AG09309 (cell line): ENCODE measurements at regions not wholly inside any gene's neighbourhood (a gene's known extent, or its start where the extent isn't known, plus 50 kb on each side); places are given as distances from the start of the nearest gene placed in this dataset.

Experiments used
- DNase-seq: peaks from one replicate; pipeline ENCODE4 v3.0.0-alpha.2; 2010; ENCODE audit warnings: low read depth
- H3K4me3 ChIP-seq: 2 replicates; pipeline ENCODE4 v1.5.1; 2011; ENCODE audit warnings: mild to moderate bottlenecking, low read depth, low read length, moderate library complexity; ENCODE audit not compliant: control insufficient read depth
- TF ChIP-seq, protein P1 (sequence below): IDR thresholded peaks from 2 replicates; pipeline ENCODE4 v1.5.1; 2011; ENCODE audit warnings: mild to moderate bottlenecking, low read depth, low read length, inconsistent platforms; ENCODE audit not compliant: insufficient read depth, control insufficient read depth; ENCODE audit errors: missing control alignments

GRCh38 chr6:88232753-88233152 is 66.6 kb upstream of the CNR1 start:
- DNase-seq, result no peak
- TF ChIP-seq, protein P1, sequence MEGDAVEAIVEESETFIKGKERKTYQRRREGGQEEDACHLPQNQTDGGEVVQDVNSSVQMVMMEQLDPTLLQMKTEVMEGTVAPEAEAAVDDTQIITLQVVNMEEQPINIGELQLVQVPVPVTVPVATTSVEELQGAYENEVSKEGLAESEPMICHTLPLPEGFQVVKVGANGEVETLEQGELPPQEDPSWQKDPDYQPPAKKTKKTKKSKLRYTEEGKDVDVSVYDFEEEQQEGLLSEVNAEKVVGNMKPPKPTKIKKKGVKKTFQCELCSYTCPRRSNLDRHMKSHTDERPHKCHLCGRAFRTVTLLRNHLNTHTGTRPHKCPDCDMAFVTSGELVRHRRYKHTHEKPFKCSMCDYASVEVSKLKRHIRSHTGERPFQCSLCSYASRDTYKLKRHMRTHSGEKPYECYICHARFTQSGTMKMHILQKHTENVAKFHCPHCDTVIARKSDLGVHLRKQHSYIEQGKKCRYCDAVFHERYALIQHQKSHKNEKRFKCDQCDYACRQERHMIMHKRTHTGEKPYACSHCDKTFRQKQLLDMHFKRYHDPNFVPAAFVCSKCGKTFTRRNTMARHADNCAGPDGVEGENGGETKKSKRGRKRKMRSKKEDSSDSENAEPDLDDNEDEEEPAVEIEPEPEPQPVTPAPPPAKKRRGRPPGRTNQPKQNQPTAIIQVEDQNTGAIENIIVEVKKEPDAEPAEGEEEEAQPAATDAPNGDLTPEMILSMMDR, result no peak
- no peak overlapping the region for H3K4me3 ChIP-seq

GRCh38 chr6:88223298-88223697 is 57.2 kb upstream of the CNR1 start:
- no peak for DNase-seq
- TF ChIP-seq, protein P1, result no peak
- no peak overlapping the region for H3K4me3 ChIP-seq

DNA sequence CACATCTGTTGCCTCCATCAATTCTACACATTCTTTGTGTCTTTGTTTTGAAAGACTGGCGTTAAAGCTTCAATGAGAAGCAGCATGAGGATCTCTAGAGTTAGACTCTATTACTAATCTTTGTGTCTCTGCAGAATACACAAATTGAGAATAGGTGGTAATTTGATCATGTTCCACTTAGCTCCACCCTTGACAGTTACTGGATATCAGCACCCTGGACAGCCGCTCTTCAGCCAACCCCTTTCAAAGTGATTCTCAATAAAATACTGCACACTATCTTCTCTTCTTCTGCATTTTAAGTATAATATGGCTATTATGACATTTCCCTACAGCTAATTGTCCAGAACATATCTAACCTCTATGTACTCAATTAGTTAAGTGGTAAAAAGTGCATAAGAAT is 54.3 kb upstream of the CNR1 start:
- TF ChIP-seq, protein P1, result no peak
- DNase-seq, result no peak
- no peak overlapping the region for H3K4me3 ChIP-seq

- H3K4me3 ChIP-seq, result no peak overlapping the region
- TF ChIP-seq, protein P1, result no peak
- DNase-seq, result no peak
Measured at GRCh38 chr6:88216182-88216581, 50.0 kb upstream of the CNR1 start.
